HG03521 (cell line): ENCODE measurements at regions not wholly inside any gene's neighbourhood (a gene's known extent, or its start where the extent isn't known, plus 50 kb on each side); places are given as distances from the start of the nearest gene placed in this dataset.
"Not testable (repeated sequence)": the region's sequence is repeated elsewhere in the genome, so short reads cannot be mapped to it uniquely, and the experiment has no call there.

Experiments
- ATAC-seq: cut with Tn5 transposase; IDR thresholded peaks from one replicate; pipeline ENCODE4 v1.9.1; 2021; ENCODE audit warnings: mild to moderate bottlenecking, moderate library complexity; ENCODE audit not compliant: unreplicated experiment

DNA sequence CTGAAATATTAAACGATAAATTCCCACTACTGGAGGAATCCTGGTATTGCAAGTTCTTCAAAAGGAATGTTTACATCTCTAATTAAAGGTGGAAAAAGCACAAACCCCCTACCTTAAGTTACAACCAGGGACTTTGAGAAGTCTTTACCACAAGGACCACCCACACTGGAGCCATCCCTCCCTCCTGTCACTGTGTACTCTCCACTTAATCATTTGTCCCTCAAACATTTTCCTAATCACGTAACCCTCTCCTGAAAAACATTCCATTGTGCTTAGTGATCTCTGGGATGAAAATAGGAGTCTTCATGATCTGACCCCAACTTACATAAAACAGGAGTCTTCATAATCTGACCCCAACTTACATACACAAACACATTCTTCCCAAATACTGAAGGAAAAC, 85.7 kb downstream of the SUCLG1 start:
- ATAC-seq: no peak

GRCh38 chr2:84362541-84362940, 96.5 kb downstream of the SUCLG1 start:
- ATAC-seq: no peak

- ATAC-seq: no peak
These were observed 121.0 kb downstream of the SUCLG1 start for GRCh38 chr2:84338069-84338468.

DNA sequence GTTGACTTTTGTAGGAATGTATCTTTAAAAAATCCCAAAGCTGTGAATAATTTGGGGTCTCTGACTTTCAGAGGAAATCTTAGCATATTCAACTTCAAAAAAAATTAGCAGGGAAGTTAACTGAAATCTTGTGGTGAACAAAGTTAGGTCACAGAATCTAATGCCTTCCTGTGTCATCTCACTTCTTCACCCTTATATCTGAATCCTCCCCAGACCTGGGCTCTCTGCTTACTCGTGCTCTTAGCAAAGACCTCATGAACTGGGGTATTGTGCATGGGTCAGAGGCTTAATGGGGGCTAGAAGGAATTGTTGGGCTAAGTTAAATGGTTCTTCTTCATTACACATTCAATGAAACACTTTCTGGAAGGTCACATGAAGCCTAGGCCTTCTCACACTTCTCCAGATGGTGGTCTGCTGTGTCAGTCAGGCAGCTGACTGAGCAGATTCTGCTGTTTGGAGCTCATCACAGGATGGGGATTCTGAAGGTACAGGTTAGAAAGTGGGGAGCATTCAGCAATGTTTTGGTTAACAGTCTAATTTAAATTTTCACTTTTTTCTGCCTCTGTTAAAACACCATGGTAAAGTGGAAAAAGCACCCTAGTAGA, 131.3 kb downstream of the SUCLG1 start:
- no peak for ATAC-seq

DNA sequence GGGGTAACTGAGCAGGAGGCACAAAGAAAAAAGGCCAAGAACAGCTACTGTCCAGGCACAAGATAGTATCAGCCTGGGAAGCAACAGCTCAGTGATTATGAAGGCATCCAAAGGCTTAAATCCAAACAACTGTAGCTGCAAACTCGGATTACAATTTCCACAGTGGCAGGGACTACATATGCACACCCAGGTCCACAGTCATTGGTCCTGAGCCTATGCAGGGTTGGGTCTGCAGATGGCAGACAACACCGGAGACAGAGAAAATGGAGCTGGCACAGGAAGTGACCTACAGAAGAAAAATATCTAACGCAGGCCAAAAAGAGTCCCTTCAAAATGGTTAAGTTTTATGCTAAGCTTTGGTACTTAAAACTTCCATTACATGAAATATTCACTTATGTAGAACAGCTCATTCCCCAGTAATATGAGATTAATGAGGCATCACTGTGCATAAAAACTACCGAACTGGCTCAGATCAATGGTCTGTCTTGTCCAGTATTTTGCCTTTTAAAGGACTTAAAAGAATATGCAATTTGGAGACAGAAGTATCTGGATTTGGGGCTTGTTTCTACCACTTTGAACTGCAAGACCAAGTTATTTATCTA, 132.1 kb downstream of the SUCLG1 start:
- no peak for ATAC-seq

DNA sequence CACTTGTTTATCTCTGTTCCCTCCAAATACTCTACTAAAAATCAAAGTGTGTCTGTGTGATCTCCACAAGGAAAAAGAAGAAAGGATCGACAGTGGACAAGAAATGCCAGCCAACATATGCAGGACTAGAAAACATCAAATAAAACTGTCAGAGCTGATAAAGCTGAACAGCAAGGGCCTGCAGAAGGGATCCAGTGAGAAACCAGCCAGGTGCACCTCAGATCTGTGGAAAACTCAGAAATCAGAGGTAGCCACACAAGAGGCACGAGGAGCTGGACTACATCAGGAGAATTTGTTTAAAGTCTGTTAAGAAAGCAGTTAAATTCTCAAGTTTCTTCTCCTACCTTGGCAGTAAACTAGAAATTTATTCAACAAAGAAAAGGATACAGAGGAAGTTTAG, 135.2 kb downstream of the SUCLG1 start:
- no peak for ATAC-seq

DNA sequence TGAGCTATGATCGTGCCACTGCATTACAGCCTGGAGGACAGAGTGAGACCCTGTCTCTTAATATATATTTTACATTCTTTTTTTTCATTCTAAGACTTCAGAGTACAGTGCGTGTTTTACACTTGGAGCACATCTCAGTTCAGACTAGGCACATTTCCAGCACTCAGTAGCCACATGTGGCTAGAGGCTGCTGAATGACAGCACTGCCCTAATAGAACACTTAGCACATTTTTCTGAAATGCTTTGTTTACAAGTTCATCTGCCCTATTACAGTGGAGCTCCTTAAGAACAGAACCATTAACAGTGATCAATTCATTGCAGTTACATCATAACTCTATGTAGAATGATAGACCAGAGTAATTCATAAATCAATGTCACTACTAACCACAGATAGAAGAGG, 138.1 kb downstream of the SUCLG1 start:
- no peak for ATAC-seq

GRCh38 chr2:84319581-84319980, 139.5 kb downstream of the SUCLG1 start:
- ATAC-seq: no peak

DNA sequence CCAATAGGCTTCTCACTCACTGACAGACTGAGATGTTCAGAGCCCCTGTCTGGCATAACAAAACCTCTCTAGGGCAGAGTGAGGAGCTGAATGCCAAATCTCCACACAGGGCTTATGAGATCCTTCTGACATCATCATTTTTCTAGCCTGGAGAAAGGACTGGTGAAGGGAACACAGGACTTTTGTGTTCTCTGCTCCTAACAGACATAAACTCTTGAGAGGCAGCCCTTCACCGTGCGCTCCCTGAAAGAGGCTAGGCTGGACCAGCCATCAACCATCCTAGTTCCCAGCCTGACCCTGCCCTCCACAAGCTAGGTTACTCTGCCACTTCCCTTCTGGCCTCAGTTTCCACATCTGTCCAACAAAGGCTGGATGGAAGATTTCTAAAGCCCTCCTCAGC, 141.9 kb downstream of the SUCLG1 start:
- ATAC-seq: no peak

DNA sequence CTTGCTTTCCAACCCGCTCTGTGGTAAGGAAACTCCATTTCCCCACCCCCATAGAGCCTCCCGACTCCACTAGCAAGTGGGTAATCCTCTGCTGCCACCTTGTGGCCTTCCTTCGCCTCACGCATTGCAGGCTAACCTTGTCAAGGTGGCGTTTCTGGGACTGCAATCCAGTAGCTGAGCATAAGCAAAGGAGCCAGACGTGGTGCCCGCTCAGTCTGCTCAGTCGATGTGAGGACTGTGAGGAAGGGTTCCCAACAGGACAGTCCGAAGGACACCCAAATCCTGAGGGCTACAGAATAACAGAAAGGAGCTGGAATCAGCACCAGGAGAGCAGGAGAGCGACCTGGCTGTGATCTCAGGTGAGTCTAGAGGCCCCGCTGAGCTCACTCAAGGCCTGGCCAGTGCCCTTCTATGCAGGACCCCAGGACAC, 144.2 kb downstream of the SUCLG1 start:
- ATAC-seq: peak; percentile 94

DNA sequence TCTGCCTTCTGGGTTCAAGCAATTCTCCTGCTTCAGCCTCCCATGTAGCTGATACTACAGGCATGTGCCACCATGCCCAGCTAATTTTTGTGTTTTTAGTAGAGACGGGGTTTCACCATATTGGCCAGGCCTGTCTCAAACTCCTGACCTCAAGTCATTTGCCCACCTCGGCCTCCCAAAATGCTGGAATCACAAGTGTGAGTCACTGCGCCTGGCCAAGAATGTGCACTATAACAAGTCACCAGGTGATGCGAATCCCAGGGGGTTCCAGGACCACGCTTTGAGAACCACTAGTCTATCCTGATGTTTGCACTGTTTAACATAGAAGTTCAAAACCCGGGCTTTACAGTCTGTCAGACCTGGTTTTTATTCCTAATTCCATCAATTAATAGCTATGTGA, 144.8 kb downstream of the SUCLG1 start:
- no peak for ATAC-seq

DNA sequence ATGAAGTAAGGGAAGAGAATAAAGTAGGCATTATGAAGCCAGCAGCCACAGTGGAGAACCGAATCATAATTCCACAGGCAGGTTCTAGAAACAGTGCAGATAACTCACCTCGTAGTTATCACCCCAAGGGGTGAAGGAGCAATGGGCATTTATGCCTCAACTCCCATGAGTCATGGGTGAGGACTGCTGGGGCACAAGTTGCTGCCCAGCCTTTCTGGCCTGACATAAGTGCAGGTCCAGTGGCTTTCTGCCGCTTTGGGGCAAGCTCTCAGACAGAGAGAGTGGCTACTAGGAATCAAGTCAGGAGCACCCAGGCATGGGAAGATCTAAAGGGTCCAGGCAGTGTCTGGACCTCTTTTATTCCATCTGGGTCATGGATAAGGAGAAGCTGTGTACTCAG, 149.8 kb downstream of the SUCLG1 start:
- ATAC-seq: no peak

GRCh38 chr2:84306361-84306760, 152.7 kb downstream of the SUCLG1 start:
- no peak for ATAC-seq

- peak; percentile 96 for ATAC-seq
These were observed 156.3 kb downstream of the SUCLG1 start for GRCh38 chr2:84302513-84303412.

GRCh38 chr2:84301717-84302116, 157.4 kb downstream of the SUCLG1 start:
- ATAC-seq: no peak

DNA sequence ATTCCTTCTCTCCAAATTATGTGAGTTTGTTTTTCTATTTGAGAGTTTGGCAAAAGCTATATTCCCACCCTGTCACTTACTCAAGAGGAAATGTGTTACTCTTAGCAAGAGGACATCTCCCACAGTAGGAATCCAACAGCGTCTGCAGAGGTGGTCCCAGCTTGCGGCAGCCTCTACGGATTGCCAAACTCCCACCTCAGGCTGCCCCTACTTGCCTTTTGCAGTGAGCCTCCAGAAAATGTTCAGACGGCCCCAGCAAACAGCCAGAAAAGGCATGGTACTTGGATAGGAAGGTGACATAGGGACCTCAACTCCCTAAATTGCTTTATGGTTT, 158.4 kb downstream of the SUCLG1 start:
- ATAC-seq: no peak

DNA sequence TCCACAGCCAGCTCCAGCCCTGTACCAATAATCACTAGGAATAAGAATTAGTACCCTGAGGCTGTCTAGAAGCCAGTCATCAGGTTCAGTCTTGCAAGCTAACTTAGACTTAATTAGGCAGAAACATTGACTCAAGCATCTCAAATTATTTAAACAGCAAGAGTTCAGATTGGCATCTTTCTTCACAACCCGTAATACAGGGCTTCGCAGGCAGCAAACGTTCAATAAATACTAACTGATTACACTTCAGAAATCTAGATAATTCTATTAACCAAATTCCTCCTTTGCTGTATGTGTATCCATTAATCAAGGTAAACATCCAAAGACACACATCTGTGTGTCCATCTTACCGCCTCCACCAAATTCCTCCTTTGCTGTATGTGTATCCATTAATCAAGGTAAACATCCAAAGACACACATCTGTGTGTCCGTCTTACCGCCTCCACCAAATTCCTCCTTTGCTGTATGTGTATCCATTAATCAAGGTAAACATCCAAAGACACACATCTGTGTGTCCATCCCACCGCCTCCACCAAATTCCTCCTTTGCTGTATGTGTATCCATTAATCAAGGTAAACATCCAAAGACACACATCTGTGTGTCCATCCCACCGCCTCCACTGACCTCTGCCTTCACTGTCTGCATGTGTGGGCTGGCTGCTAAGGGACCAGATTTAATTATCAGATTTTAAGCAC, 158.9 kb downstream of the SUCLG1 start:
- not testable (repeated sequence) for ATAC-seq

GRCh38 chr2:84299211-84299775, 159.8 kb downstream of the SUCLG1 start:
- ATAC-seq: no peak

DNA sequence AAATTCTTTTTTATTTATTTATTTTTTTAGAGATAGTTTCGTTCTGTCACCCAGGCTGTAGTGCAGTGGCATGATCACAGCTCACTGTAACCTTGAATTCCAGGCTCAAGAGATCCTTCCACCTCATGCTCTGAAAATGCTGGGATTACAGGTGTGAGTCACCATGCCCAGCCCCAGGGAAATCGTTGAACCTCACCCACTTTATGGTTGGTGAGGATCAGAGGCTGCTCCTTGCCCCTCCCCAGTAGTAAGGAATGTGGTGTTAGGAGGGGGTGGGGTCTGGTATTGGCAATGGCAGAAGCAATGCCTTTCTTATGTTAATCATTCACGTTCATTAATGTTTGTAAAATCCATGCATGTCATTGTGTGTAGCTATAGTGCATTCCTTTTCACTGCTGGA, 161.9 kb downstream of the SUCLG1 start:
- no peak for ATAC-seq

DNA sequence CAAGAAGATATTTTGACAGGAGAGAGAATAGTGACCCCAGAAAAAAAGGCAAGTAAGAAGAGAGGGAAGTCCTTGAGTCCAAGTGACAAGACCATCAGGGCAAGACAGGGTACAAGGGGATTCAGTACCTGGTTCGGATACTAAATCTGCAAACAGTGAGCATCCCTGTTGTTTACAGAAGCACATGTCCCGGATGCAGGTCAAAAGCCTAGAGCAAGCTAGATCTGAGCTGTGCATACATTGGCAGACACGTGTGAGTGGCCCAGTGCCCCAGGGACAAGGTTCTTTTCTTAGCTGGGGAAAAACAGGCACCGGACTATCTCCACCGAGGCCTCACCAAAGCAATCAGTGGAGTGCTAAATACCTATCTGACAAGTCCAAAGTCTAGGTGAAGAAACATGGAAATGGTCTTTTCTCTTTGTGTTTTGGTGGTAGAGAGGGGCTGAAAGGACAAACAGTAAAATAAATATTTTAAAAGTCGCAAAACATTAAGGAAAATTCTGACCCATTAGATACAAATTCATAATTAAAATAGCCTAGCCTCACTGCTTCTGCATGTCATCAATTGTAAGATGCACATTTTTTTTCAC, 165.2 kb downstream of the SUCLG1 start:
- ATAC-seq: no peak

- ATAC-seq: no peak
These were observed 166.5 kb downstream of the SUCLG1 start for GRCh38 chr2:84292545-84292944.
